Activated CD8-positive, alpha-beta T cell treated with anti-CD3 and anti-CD28 coated beads for 36 hours (primary cell): ENCODE measurements at regions not wholly inside any gene's neighbourhood (a gene's known extent, or its start where the extent isn't known, plus 50 kb on each side); places are given as distances from the start of the nearest gene placed in this dataset.

ENCODE experiments used
- ATAC-seq: fragments of 200-7000 bp; cut with Tn5 transposase; one replicate; pipeline ENCODE4 v1.10.0; 2021; ENCODE audit warnings: mild to moderate bottlenecking, moderate library complexity
- CTCF ChIA-PET: fragments of 350-600 bp; sonication (Branson Sonifier 250); formaldehyde crosslinking; loops from one replicate; lab custom pipeline; 2021; ENCODE audit warnings: antibody characterized with exemption; lab: Charles Lee
- POLR2A ChIA-PET: fragments of 350-600 bp; sonication (Branson Sonifier 250); formaldehyde crosslinking; loops from one replicate; lab custom pipeline; 2021; ENCODE audit warnings: antibody characterized with exemption; lab: Charles Lee
- DNase-seq: peaks from one replicate; pipeline ENCODE4 v3.0.0-alpha.2; 2020
- H3K27ac Mint-ChIP-seq: one replicate; pipeline ENCODE4 v1.8.0; 2021; ENCODE audit warnings: mild to moderate bottlenecking, mixed read lengths
- H3K27me3 Mint-ChIP-seq: one replicate; pipeline ENCODE4 v1.8.0; 2021; ENCODE audit warnings: mixed read lengths
- H3K36me3 Mint-ChIP-seq: one replicate; pipeline ENCODE4 v1.8.0; 2021; ENCODE audit warnings: low read depth, mixed read lengths
- H3K4me1 Mint-ChIP-seq: one replicate; pipeline ENCODE4 v1.8.0; 2021; ENCODE audit warnings: low read depth, mixed read lengths
- H3K4me3 Mint-ChIP-seq: one replicate; pipeline ENCODE4 v1.8.0; 2021; ENCODE audit warnings: mild to moderate bottlenecking, moderate library complexity, mixed read lengths
- H3K9me3 Mint-ChIP-seq: one replicate; pipeline ENCODE4 v1.8.0; 2021; ENCODE audit warnings: mixed read lengths
- intact Hi-C: fragments of 100-400 bp; cut with micrococcal nuclease; formaldehyde crosslinking; loops from one replicate; pipeline ENCODE4 v1.10.0; 2022
- TF ChIP-seq, protein P1 (sequence below): fragments of 200-600 bp; IDR thresholded peaks from one replicate; pipeline ENCODE4 v1.8.0; 2022; ENCODE audit warnings: antibody characterized with exemption, mild to moderate bottlenecking

DNA sequence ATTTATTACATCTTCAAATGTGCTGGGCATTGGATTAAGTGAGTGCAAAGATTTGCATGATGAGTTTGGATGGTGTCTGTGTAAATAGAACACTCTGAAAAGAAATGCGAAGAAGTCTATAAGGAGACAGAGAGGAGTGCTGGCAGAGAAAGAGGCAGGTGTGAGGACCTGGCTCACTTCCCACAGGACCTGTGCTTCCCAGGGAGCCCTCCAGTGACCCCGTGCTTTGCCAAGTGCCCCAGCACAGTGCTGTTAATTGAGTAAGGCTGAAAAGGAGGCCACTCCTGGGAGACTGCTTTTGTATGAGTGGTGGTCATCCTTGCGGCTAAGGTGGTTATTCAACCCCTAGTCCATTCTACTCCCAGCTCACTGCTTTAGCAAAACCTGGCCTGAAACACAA lies 230.8 kb downstream of the OSR1 start:
- H3K9me3 Mint-ChIP-seq: no peaks in the 10 kb centered on the region
- DNase-seq: no peak
- H3K27me3 Mint-ChIP-seq: no peaks in the 10 kb centered on the region
- POLR2A ChIA-PET: no interaction called here
- TF ChIP-seq, protein P1, sequence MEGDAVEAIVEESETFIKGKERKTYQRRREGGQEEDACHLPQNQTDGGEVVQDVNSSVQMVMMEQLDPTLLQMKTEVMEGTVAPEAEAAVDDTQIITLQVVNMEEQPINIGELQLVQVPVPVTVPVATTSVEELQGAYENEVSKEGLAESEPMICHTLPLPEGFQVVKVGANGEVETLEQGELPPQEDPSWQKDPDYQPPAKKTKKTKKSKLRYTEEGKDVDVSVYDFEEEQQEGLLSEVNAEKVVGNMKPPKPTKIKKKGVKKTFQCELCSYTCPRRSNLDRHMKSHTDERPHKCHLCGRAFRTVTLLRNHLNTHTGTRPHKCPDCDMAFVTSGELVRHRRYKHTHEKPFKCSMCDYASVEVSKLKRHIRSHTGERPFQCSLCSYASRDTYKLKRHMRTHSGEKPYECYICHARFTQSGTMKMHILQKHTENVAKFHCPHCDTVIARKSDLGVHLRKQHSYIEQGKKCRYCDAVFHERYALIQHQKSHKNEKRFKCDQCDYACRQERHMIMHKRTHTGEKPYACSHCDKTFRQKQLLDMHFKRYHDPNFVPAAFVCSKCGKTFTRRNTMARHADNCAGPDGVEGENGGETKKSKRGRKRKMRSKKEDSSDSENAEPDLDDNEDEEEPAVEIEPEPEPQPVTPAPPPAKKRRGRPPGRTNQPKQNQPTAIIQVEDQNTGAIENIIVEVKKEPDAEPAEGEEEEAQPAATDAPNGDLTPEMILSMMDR: no peak
- CTCF ChIA-PET: interaction anchor here (1.0 kb wide), 1 partner anchor 9 kb away, joined by 3 read pairs; no protein-coding TSS in a partner anchor
- ATAC-seq: no peak
- H3K27ac Mint-ChIP-seq: no peak overlapping the region
- peaks cover 3% of the 10 kb centered on the region for H3K4me1 Mint-ChIP-seq
- no peaks in the 10 kb centered on the region for H3K36me3 Mint-ChIP-seq
- H3K4me3 Mint-ChIP-seq: no peak overlapping the region
- intact Hi-C loops: no loop called here

DNA sequence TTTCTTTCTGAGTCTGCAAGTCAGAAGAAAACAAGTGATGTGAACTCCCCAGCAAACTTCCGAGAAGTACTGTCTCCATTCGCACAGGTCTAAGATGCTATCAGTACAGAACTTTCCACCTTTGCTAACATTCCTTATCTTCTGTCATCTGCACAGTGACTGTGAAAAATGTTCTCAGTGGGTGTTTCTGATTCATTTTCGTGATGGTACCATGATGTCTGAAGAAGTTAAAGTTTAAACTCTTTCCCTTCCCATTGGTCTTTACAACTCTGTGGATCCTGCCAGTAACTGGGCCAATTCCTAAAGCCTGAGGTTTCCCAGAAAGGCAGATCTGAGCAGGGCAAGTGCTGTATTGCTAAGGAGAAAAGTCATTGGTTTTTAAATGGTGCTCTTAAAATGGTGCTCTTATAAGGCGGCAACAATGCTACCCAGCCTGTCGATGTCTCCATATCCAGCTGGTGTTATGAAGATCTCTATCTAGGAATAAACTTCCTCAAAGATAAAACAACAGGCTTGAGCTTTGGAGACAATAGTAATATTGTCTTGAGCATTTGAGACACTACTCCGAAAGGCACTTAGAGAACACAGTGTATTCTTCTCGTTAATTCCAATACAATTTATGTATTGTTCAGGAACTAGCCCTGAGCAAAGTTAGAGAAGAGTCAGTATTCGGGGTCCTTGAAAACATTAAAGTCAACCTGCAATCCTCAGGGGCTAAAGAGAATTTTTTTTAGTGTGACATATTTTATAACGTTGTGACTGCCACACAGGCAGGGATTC lies 232.3 kb downstream of the OSR1 start:
- H3K27ac Mint-ChIP-seq: no peak overlapping the region
- ChIA-PET POLR2A (no interaction called here), CTCF (interaction anchor here (0.6 kb wide), 1 partner anchor 213 kb away, joined by 3 read pairs; no protein-coding TSS in a partner anchor)
- no peak for DNase-seq
- peaks cover 3% of the 10 kb centered on the region for H3K4me1 Mint-ChIP-seq
- no peak for ATAC-seq
- TF ChIP-seq, protein P1: no peak
- intact Hi-C loops: no loop called here
- H3K36me3 Mint-ChIP-seq: no peaks in the 10 kb centered on the region
- H3K27me3 Mint-ChIP-seq: no peaks in the 10 kb centered on the region
- no peak overlapping the region for H3K4me3 Mint-ChIP-seq
- H3K9me3 Mint-ChIP-seq: no peaks in the 10 kb centered on the region

DNA sequence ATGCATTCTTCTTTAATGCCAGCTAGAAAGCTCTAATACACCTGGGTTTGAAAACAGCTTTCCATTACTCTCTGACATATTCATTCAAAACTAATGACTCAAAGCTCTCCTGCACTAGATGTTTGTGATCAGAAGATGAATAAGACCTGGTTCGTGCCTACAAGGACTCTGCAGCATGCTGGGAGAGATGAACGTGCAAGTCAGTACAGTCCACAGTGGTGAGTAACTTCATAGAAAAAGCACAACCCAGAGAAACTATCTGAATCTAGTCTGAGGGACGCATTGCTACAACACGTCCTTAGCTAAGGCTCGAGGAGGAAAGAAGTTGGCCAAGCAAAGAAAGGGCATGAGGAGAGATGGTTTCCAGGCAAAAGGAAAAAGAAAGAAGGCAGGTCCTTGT lies 234.3 kb downstream of the OSR1 start:
- H3K4me1 Mint-ChIP-seq: no peaks in the 10 kb centered on the region
- no peak overlapping the region for H3K4me3 Mint-ChIP-seq
- no peak for DNase-seq
- CTCF ChIA-PET: interaction anchor here (1.3 kb wide), 1 partner anchor 15 kb away, joined by 3 read pairs; no protein-coding TSS in a partner anchor
- ATAC-seq: no peak
- no peaks in the 10 kb centered on the region for H3K27me3 Mint-ChIP-seq
- intact Hi-C loops: no loop called here
- TF ChIP-seq, protein P1: no peak
- no peaks in the 10 kb centered on the region for H3K36me3 Mint-ChIP-seq
- no peaks in the 10 kb centered on the region for H3K9me3 Mint-ChIP-seq
- POLR2A ChIA-PET: no interaction called here
- H3K27ac Mint-ChIP-seq: no peak overlapping the region

DNA sequence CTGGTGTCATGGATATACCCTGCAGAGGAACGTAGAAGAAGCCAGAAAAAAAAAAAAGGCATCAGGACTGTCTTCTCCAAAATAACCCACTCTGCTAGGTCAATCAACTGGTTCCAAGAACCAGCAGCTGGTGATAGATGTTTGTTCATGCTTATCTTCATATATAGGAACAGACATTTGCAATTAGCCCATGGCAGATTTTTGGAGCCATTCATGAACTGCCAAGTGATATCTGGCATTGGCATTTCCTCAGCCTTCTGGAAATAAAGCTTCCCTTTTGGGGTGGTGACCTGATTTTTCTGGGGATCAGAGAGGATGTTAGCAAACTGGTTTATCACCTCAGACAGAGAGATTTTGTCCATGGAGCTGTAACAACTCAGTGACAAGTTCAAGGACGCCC lies 234.9 kb downstream of the OSR1 start:
- no peak for ATAC-seq
- Mint-ChIP-seq H3K36me3 (no peaks in the 10 kb centered on the region), H3K9me3 (no peaks in the 10 kb centered on the region), H3K4me1 (no peaks in the 10 kb centered on the region), H3K4me3 (no peak overlapping the region), H3K27me3 (no peaks in the 10 kb centered on the region), H3K27ac (no peak overlapping the region)
- DNase-seq: no peak
- TF ChIP-seq, protein P1: no peak
- CTCF ChIA-PET: interaction anchor here (1.3 kb wide), 1 partner anchor 15 kb away, joined by 3 read pairs; no protein-coding TSS in a partner anchor
- POLR2A ChIA-PET: no interaction called here
- intact Hi-C loops: no loop called here

DNA sequence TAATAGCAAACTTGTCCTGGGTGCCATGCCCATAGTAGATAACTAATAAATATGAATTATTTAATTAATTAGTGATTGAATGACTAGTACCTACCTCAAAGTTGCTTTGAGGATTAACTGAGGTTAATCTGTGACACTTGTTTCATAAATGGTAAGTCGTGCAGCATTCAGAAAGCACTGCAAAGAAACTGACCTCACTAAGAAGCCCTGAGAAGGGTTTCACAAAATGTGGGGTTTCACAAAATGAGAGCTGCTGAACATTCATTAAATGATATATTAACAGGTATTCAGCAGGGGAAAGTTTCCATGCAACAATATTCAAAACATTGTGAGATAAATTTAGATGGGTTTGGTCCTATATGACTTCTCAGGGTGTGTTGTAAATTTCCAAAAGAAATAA lies 236.2 kb downstream of the OSR1 start:
- POLR2A ChIA-PET: no interaction called here
- intact Hi-C loops: no loop called here
- Mint-ChIP-seq H3K4me1 (no peaks in the 10 kb centered on the region), H3K9me3 (no peaks in the 10 kb centered on the region), H3K36me3 (no peaks in the 10 kb centered on the region), H3K27ac (no peak overlapping the region), H3K27me3 (no peaks in the 10 kb centered on the region), H3K4me3 (no peak overlapping the region)
- TF ChIP-seq, protein P1: no peak
- ATAC-seq (no peak), DNase-seq (no peak)
- CTCF ChIA-PET: no interaction called here
